B cell (primary cell): ENCODE measurements at regions not wholly inside any gene's neighbourhood (a gene's known extent, or its start where the extent isn't known, plus 50 kb on each side); places are given as distances from the start of the nearest gene placed in this dataset.

Experiments used
- CTCF ChIP-seq: fragments of 200-600 bp; IDR thresholded peaks from one replicate; pipeline ENCODE4 v1.8.0; 2022; ENCODE audit warnings: antibody characterized with exemption, mild to moderate bottlenecking
- EZH2 ChIP-seq: IDR thresholded peaks from 2 replicates; pipeline ENCODE4 v1.6.1; 2012; ENCODE audit warnings: borderline replicate concordance, low read depth, mild to moderate bottlenecking, moderate library complexity, low read length; ENCODE audit not compliant: insufficient read depth, poor library complexity, severe bottlenecking

GRCh38 chr17:34717092-34717491 is 137.7 kb downstream of the TMEM132E start:
- no peak for TF ChIP-seq CTCF
- no peak for TF ChIP-seq EZH2
